ENCODE measurements at regions not wholly inside any gene's neighbourhood (a gene's known extent, or its start where the extent isn't known, plus 50 kb on each side); places are given as distances from the start of the nearest gene placed in this dataset.

- TF ChIP-seq CTCF (IDR thresholded peaks at IDR 0.05) = no peak
- TF ChIP-seq POLR2AphosphoS5 (IDR thresholded peaks at IDR 0.05) = no peak
These were observed 56.1 kb downstream of the MRPL57 start for GRCh38 chr13:21232599-21232998.
